ENCODE measurements at regions not wholly inside any gene's neighbourhood (a gene's known extent, or its start where the extent isn't known, plus 50 kb on each side); places are given as distances from the start of the nearest gene placed in this dataset.
"Not testable (repeated sequence)": the region's sequence is repeated elsewhere in the genome, so short reads cannot be mapped to it uniquely, and the experiment has no call there.

DNA sequence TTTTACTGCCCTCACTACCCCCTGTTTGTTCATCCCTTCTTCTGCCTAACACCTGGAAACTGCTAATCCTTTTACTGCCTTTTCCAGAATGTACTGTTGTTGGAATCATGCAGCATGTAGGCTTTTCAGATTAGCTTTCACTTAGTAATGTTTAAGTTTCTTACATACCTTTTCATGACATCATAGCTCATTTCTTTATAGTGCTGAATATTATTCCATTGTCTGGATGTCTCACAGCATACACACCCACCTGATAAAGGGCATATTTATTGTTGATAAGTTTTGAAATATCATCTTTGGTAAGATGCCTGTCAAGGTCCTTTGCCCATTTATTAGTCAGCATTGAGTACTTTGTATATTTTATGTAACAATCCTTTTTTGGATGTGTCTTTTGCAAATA is 588.2 kb upstream of the NRSN1 start:
- Mint-ChIP-seq H3K9me3 (peaks cover 3% of the 10 kb centered on the region), H3K27ac (no peak overlapping the region), H3K4me1 (no peaks in the 10 kb centered on the region), H3K36me3 (ENCODE audit: low read depth) (no peaks in the 10 kb centered on the region), H3K27me3 (no peaks in the 10 kb centered on the region), H3K4me3 (no peak overlapping the region)
- ATAC-seq (replicated peaks): no peak

DNA sequence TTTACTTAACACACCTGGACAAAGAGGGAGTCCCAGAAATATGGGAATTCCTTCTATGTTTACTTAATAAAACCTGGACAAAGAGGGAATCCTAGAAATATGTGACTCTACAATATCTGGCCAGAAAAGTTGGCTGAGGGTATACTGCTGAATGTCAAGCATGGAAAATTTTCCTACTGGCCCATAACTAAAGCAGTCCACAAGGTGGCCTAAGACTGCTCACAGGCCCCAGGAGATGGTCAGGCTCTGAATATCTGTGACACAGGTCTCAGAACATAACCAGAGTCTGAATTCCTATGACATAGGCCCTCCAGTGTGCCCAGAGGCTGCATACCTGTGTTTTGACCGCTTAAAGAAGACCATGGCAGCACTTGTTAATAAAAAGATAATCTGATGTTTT is 578.2 kb upstream of the NRSN1 start:
- no peaks in the 10 kb centered on the region for H3K36me3 Mint-ChIP-seq (ENCODE audit: low read depth)
- no peak overlapping the region for H3K27ac Mint-ChIP-seq
- peaks cover 5% of the 10 kb centered on the region for H3K9me3 Mint-ChIP-seq
- no peak overlapping the region for H3K4me3 Mint-ChIP-seq
- no peak for ATAC-seq (replicated peaks)
- H3K4me1 Mint-ChIP-seq: no peaks in the 10 kb centered on the region
- no peaks in the 10 kb centered on the region for H3K27me3 Mint-ChIP-seq

DNA sequence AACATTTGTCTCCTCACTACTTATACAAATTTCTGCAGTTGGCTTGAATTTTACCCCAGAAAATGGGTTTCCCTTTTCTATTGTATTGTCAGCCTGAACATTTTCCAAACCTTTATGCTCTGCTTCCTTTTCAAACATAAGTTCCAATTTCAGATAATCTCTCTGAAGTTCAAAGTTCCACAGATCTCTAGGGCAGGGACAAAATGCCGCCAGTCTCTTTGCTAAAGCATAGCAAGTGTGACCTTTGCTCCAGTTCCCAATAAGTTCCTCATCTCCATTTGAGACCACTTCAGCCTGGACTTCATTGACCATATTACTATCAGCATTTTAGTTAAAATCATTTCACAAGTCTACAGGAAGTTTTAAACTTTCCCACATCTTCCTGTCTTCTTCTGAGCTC is 571.1 kb upstream of the NRSN1 start:
- not testable (repeated sequence) for H3K4me3 Mint-ChIP-seq; H3K36me3 Mint-ChIP-seq (ENCODE audit: low read depth); H3K27me3 Mint-ChIP-seq; H3K9me3 Mint-ChIP-seq; H3K27ac Mint-ChIP-seq; H3K4me1 Mint-ChIP-seq; ATAC-seq (replicated peaks)

DNA sequence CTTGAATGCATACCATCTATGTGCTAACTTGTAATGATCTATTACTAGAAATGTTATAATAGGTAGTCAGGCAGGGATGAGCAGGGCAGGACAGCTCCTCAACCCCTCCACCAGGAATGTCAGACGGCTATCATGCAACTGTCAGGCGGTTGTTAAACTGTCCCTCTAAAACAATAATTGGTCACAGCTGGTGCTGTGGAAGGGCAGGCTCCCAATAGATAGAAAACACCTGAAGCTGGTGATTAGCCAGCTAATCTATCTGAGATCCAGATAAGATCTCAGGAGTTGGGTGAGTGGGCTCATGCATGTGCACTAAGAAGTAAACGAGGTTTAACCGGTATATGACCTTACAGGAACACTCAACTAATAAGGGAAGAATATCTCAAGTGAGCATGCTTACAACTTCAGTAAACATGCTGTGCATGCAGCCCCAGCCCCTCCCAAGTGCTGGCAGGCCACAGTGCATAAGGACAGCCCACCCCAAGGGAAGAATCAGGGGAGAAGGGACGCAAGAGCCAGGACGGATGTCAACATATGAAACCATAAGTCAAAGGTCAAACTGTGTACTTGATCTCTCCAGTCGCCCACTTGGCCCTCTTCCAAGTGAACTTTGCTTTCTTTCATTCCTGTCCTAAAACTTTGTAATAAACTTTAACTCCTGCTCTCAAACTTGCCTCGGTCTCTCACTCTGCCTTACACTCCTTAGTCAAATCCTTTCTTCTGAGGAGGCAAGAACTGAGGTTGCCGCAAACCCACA is 566.2 kb upstream of the NRSN1 start:
- Mint-ChIP-seq H3K4me3 (no peak overlapping the region), H3K27ac (no peak overlapping the region), H3K4me1 (no peaks in the 10 kb centered on the region), H3K9me3 (peaks cover 19% of the 10 kb centered on the region), H3K36me3 (ENCODE audit: low read depth) (no peaks in the 10 kb centered on the region), H3K27me3 (no peaks in the 10 kb centered on the region)
- ATAC-seq (replicated peaks): no peak

DNA sequence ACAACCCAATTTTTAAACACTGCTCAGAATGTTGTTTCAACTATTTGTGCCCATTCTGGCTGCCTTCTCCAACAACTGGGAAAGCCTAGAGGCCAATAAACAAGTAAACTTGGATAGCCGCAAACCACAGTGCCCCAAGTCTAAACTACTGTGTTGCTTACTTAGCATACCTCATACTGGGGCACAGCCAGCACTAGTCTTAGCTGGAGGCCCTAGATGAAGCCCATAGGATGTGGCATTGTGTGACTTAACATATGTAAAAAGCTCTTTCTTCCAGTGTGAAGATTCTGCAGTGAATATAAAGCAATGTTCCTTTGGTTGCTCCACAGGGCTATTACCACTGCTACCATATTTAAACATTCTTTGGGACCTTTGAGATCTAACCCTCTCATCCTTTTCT is 564.3 kb upstream of the NRSN1 start:
- H3K36me3 Mint-ChIP-seq (ENCODE audit: low read depth): no peaks in the 10 kb centered on the region
- no peak for ATAC-seq (replicated peaks)
- H3K4me3 Mint-ChIP-seq: no peak overlapping the region
- H3K4me1 Mint-ChIP-seq: no peaks in the 10 kb centered on the region
- peaks cover 15% of the 10 kb centered on the region for H3K9me3 Mint-ChIP-seq
- no peak overlapping the region for H3K27ac Mint-ChIP-seq
- no peaks in the 10 kb centered on the region for H3K27me3 Mint-ChIP-seq

DNA sequence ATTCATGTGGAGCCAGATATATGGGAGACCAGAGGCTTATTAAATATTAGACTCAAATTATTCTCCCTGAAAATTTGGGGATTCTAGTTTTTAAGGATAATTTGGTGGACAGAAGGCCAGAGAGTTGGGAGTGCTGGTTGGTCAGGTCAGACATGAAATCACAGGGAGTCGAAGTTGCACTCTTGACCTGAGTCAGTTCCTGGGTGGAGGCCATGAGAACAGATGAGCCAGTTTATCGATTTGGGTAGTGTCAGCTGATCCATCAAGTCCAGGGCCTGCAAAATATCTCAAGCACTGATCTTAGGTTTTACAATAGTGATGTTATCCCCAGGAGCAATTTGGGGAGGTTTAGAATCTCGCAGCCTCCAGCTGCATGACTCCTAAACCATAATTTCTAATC is 563.5 kb upstream of the NRSN1 start:
- Mint-ChIP-seq H3K27ac (no peak overlapping the region), H3K4me3 (no peak overlapping the region), H3K4me1 (no peaks in the 10 kb centered on the region), H3K36me3 (ENCODE audit: low read depth) (no peaks in the 10 kb centered on the region), H3K27me3 (no peaks in the 10 kb centered on the region), H3K9me3 (peaks cover 15% of the 10 kb centered on the region)
- ATAC-seq (replicated peaks): no peak

DNA sequence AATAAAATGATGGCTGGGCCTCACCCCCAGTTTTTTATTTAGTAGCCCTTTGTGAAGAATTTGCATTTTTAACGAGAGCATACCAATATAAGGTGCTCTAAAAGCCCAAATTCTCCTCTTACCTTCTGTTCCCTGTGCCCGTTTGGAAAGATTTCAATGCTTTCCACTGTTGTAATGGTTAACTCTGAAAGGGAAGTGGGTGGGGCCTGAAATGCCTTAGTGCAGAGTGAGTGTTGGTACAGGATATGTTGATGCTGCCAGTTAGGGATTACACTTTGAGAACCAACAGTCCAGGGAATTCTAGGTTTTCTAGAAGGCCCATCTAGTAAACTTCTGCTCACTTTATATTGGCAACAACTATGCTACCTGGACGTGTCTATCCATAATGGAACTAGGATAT is 562.7 kb upstream of the NRSN1 start:
- Mint-ChIP-seq H3K4me1 (no peaks in the 10 kb centered on the region), H3K9me3 (peaks cover 15% of the 10 kb centered on the region)

DNA sequence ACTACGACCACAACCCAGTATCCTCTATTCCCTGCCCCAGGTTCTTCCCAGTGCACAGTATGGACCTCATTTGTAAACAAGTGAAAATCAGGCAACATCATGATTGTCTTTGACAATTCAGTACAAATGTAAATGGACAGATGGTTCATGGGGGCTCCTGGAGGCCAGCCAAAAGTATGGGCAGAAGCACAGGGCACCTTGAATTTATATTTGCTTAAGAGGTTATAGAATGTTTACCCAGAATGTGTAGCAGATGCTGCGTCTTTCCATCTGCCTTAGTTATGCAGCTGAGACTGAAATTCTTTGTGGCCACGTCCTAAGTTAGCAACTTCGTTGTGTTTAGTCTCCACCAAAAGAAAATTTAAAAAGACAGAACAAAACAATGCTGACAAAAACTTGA is 559.6 kb upstream of the NRSN1 start:
- no peak overlapping the region for H3K4me3 Mint-ChIP-seq
- ATAC-seq (replicated peaks): no peak
- no peaks in the 10 kb centered on the region for H3K27me3 Mint-ChIP-seq
- no peaks in the 10 kb centered on the region for H3K4me1 Mint-ChIP-seq
- no peak overlapping the region for H3K27ac Mint-ChIP-seq
- no peaks in the 10 kb centered on the region for H3K36me3 Mint-ChIP-seq (ENCODE audit: low read depth)
- peaks cover 10% of the 10 kb centered on the region for H3K9me3 Mint-ChIP-seq

More for the DNA sequence above, 562.7 kb upstream of the NRSN1 start:
- Mint-ChIP-seq H3K36me3 (ENCODE audit: low read depth) (no peaks in the 10 kb centered on the region), H3K27me3 (no peaks in the 10 kb centered on the region), H3K4me3 (no peak overlapping the region), H3K27ac (no peak overlapping the region)
- ATAC-seq (replicated peaks): no peak

DNA sequence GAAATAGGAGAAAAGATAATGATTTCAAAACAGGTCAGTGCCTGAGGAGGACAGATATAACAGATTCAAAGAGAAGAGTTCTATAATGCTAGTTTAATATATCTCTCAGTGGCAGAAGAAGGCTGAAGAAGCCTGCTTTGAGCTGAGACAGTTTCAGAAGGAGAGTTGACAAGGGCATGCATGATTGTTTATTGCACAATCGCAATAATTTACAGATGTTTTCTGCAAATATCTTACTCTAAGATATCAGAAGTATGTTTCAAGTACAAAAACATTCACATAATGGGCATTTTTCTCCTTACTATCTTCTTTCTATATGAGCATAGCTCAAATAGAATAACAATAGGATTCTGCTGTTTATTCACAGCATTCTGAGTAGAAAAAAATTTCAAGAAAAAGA is 557.7 kb upstream of the NRSN1 start:
- no peaks in the 10 kb centered on the region for H3K36me3 Mint-ChIP-seq (ENCODE audit: low read depth)
- H3K27me3 Mint-ChIP-seq: no peaks in the 10 kb centered on the region
- no peak overlapping the region for H3K27ac Mint-ChIP-seq
- H3K4me1 Mint-ChIP-seq: no peaks in the 10 kb centered on the region
- no peak overlapping the region for H3K4me3 Mint-ChIP-seq
- no peak for ATAC-seq (replicated peaks)
- peaks cover 7% of the 10 kb centered on the region for H3K9me3 Mint-ChIP-seq

DNA sequence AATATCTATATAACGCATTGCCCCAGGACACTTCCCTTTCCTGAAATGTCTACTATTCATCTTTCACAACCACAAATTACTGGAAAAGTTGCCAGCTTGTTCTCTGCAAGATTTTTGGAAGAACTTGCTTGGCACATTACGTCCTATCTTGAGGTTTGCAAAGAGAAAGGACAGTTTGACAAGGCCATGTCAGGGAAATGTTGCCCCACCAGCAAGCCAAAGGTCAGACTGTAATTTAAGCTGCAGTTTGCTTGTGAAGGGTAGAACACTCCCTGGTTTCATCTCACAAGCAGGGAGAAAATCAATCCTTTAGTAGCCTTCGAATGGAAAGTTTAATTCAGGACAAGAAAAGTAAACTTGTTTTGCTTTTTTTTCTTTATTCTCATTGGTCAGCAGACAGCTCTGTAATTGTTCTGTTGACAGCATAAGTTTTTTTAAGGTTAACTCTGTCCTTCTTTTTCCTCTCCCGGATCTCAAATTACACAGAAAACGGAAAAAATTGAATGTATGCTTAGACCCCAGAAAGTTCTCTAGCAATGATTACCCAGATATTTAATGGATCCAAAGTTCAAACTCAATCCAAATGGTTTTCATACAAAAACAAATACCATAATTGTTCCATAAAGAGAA is 541.8 kb upstream of the NRSN1 start:
- no peak for ATAC-seq (replicated peaks)
- Mint-ChIP-seq H3K4me1 (no peaks in the 10 kb centered on the region), H3K9me3 (no peaks in the 10 kb centered on the region), H3K36me3 (ENCODE audit: low read depth) (no peaks in the 10 kb centered on the region), H3K4me3 (no peak overlapping the region), H3K27ac (no peak overlapping the region), H3K27me3 (no peaks in the 10 kb centered on the region)

DNA sequence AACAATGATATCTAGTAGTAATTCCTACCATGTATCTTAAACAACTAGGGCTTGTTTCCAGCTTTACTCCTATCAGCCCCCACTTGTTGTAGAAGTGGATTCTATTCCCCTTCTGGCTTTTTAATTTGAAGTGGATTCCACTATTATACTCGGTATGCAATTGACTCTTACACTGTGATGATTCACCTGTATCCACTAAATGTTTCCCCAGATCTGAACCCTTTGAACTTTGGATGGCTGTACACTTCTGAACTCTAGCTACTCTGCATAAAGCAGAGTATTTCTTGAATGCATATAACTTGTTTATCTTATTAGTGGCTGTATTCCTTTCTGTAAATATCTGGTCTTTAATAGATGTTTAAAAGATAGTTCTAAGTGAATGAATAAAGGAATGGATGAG is 538.4 kb upstream of the NRSN1 start:
- Mint-ChIP-seq H3K4me3 (no peak overlapping the region), H3K27me3 (no peaks in the 10 kb centered on the region), H3K36me3 (ENCODE audit: low read depth) (no peaks in the 10 kb centered on the region), H3K27ac (no peak overlapping the region), H3K9me3 (no peaks in the 10 kb centered on the region), H3K4me1 (no peaks in the 10 kb centered on the region)
- ATAC-seq (replicated peaks): no peak

DNA sequence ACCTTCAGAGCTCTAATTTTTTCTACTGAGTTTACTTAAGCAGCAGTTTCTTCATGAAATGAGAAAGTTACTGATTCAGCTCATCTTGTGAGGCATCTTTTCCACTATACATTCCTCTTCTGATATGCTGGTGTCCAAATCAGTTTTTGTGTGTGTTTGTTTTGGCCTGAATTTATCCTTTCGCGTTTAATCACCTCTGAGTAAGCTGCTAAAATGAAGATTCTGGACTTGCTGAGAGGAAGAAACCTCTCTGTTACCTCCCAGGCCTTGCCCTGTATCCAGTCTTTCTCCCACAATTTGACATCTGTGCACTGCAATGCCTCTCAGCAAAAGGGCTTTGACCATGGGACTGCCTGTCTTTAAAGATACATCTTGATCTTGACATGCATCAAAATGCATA is 536.2 kb upstream of the NRSN1 start:
- H3K27me3 Mint-ChIP-seq: no peaks in the 10 kb centered on the region
- no peak overlapping the region for H3K27ac Mint-ChIP-seq
- no peaks in the 10 kb centered on the region for H3K4me1 Mint-ChIP-seq
- no peak overlapping the region for H3K4me3 Mint-ChIP-seq
- ATAC-seq (replicated peaks): no peak
- no peaks in the 10 kb centered on the region for H3K36me3 Mint-ChIP-seq (ENCODE audit: low read depth)
- H3K9me3 Mint-ChIP-seq: peaks cover 6% of the 10 kb centered on the region

DNA sequence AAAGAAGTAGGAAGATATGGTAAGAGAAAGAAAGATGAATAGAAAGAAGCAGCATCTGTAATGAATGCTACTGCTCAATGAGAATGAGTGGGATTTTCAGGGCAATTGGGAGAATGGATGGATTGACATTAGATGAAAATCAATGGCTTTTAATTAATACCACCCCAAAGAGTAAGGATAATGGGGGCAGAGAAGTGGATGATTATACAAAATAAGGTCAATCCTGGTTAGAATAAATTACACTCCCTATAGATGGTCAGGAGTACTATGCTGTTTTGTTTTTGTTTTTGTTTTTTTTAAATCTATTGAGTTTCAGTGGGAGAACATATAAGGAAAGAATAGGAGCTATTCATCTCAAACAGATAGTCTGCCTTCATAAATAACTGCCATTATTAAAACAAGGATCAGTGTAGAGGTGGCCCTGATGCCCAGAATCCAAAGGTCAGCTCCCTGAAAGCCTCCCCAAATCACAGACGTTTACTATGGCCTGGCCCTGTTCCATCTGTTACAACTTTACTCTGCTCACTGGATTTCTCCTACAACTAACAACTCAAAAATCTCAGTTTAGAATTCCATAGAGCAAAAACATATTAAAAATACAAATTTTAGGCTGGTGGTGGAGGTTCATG is 535.4 kb upstream of the NRSN1 start:
- H3K27ac Mint-ChIP-seq: no peak overlapping the region
- no peaks in the 10 kb centered on the region for H3K27me3 Mint-ChIP-seq
- H3K4me1 Mint-ChIP-seq: no peaks in the 10 kb centered on the region
- no peak overlapping the region for H3K4me3 Mint-ChIP-seq
- ATAC-seq (replicated peaks): no peak
- H3K36me3 Mint-ChIP-seq (ENCODE audit: low read depth): no peaks in the 10 kb centered on the region
- H3K9me3 Mint-ChIP-seq: peaks cover 6% of the 10 kb centered on the region

DNA sequence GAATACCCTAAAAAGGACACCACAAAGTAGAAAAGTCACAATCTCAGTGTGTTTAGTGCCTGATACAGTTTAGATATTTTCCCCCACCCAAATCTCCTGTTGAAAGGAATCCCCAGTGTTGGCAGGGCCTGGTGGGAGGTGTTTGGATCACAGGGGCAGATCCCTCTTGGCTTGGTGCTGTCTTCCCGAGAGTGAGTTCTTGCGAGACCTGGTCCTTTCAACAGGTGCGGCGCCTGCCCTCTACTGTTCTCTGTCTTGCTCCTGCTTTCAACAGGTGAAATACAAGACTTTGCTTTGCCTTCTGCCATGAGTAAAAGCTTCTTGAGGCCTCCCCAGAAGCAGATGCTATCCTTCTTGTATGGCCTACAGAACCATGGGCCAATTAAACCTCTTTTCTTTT is 534.3 kb upstream of the NRSN1 start:
- Mint-ChIP-seq H3K27ac (no peak overlapping the region), H3K9me3 (peaks cover 6% of the 10 kb centered on the region), H3K4me3 (no peak overlapping the region), H3K36me3 (ENCODE audit: low read depth) (no peaks in the 10 kb centered on the region), H3K4me1 (no peaks in the 10 kb centered on the region), H3K27me3 (no peaks in the 10 kb centered on the region)
- no peak for ATAC-seq (replicated peaks)

DNA sequence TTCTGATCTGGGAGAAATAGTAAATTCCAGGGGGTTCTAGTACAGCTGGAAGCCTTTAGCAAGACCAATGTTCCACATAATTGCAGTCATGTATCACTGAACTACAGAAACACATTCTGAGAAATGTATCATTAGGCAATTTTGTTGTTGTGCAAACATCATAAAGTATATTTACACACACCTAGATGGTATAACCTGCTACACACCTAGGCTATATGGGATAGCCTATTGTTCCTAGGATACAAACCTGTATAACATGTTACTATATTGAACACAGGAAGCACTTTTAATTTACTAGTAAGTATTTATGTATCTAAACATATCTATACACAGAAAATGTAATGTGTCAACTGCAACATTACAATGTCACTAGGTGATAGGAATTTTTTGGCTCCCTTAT is 525.9 kb upstream of the NRSN1 start:
- H3K36me3 Mint-ChIP-seq (ENCODE audit: low read depth): no peaks in the 10 kb centered on the region
- no peak for ATAC-seq (replicated peaks)
- H3K27ac Mint-ChIP-seq: no peak overlapping the region
- H3K4me3 Mint-ChIP-seq: no peak overlapping the region
- H3K9me3 Mint-ChIP-seq: peaks cover 30% of the 10 kb centered on the region
- H3K4me1 Mint-ChIP-seq: no peaks in the 10 kb centered on the region
- H3K27me3 Mint-ChIP-seq: no peaks in the 10 kb centered on the region

Measured in activated T-helper 17 cell treated with anti-CD3 and anti-CD28 coated beads, Interleukin-2, amount 50 U/mL, for 72 hours (primary cell).